HG03280 (cell line): ENCODE measurements at regions not wholly inside any gene's neighbourhood (a gene's known extent, or its start where the extent isn't known, plus 50 kb on each side); places are given as distances from the start of the nearest gene placed in this dataset.
"Not testable (repeated sequence)": the region's sequence is repeated elsewhere in the genome, so short reads cannot be mapped to it uniquely, and the experiment has no call there.

Experiments used
- ATAC-seq: cut with Tn5 transposase; IDR thresholded peaks from one replicate; pipeline ENCODE4 v1.9.1; 2021; ENCODE audit warnings: mild to moderate bottlenecking, moderate library complexity; ENCODE audit not compliant: unreplicated experiment

DNA sequence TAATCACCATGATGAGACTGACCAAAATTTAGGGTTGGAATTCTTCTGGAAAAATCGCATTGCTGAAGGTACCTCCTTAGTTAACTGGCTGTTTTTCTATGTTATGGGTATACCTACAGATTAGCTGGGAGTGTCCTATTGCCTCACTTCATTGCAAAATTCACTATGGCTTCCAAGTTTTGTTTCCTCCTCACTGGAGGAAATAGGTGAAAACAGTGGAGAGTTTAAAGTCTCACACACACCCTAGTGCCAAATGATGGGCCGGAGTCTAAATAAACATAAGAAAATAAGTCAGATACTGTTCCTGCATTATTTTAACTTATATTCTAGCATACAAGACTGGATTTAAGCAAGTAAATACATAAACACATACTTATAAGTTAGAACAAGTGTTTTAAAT lies 98.2 kb downstream of the AHR start:
- no peak for ATAC-seq

DNA sequence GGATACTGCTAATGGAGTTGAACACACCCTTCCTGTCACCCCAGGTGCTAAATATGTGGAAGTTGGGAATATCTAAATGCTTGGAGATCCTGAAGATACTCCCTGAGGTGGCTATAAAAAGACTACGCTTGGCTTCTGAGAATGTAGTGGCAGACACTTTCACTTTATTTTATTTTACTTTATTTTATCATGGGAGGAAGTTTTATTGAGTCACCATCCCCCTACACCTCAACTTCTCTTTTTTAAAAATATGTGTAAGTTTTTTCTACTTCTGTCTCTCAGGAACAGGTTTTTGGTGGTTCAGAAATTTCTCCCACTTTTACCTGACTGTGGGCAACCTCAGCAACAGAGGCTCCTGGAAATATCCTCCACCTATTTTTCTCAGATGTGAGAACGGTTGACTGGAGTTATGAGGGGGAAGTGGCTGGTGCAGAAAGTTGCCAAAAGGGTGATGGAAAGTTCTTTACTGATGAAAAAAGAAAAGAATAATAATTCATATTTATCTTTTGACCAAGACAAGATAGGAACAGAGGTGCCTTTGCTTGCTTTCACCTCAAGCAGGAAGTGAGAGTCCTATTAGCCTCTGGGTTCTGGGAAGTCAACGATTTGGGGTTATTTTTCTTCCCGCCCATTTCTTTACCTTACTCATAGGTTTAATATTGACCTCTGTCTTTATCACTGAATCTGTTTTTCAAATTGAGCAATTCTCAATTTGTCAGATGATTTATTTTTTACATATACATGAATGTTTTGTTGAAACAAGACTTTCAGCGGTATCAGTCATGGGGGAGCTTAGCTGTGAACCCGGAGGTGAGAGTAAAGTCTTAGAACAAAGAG lies 103.6 kb downstream of the AHR start:
- ATAC-seq = peak; percentile 53

GRCh38 chr7:17402628-17403278 lies 104.3 kb downstream of the AHR start:
- peak; percentile 65 for ATAC-seq

- no peak for ATAC-seq
Measured at GRCh38 chr7:17404006-17404405, 105.6 kb downstream of the AHR start.

- no peak for ATAC-seq
Measured at GRCh38 chr7:17405786-17406185, 107.3 kb downstream of the AHR start.

DNA sequence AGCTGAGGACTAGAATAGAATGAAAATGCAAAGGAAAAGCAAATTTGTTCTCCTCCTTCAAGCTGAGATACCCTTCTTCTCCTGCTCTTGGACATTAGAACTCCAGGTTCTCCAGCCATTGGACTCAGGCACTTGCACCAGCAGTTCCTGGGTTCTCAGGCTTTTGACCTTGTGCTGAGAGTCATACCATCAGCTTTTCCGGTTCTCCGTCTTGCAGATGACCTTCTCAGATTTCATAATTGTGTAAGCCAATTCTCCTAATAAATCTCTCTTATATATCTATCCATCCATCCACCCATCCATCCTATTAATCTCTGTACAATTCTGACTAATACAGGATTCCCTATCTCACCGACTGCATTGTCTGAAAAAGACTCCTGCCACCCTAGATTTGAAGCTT lies 108.3 kb downstream of the AHR start:
- no peak for ATAC-seq

DNA sequence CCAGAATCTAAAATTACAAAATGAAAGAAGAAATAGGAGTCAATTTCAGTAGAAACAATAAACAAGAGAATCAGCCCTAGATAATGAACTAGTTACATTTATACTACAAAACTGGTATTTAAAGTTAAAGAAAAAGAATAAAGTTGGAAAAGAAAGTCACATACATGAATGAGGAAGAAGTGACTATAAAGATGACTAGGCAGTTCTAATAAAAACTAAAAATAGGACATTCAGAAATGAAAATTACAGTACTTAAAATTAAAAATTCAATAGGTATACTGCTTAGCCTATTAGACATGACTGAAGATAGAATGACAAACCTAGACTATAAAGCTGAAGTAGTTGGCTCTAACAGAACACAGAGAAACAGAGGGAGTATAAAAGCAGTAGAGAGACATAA lies 108.8 kb downstream of the AHR start:
- no peak for ATAC-seq

DNA sequence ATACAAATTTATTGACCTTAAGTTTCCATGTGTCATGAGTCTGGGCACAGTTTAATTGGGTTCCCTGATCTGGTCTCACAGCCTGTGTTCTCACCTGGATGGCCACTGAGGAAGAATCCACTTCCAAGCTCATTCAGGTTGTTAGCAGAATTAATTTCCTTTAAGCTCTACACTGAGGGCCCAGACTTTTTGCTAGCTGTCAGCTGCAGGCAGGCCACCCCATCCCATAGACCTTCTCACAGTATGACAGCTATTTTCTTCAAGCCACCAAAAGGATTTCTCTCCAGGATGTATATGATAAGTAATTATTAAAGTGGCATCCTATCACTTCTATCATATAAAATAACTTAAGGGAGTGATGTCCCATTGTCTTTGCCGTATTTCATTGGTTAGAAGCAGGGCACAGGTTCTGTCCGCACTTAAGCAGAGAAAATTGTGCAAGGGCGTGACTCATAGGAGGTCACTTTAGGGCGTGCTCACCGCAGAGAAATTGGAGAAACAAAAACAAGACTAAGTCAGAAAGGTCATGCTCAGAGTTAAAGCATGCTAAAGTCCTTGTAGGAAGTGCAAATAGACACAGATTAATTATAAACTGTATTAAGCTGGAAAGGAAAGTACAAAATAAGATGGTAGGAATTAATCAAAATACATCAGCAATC lies 109.9 kb downstream of the AHR start:
- ATAC-seq = no peak

- no peak for ATAC-seq
Measured at GRCh38 chr7:17408904-17409290, 110.4 kb downstream of the AHR start.

DNA sequence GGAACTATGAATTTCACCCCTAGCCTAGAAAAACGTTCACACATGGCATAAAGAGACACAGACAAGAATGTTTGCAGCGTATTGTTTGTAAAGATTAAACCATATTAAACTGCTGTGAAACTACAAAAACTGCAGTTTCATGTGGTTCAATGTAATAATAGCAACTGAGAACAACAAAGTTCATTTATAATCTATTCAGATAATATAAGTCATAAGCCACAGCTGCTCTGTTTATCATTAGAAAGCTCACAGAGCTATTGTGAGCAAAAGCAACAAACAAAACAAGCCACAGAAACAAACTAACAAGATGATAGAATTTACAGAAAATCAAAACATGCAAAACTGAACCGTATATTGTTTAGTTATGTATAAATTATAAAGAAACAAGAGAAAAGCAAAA lies 113.5 kb downstream of the AHR start:
- peak; percentile 82 for ATAC-seq

- no peak for ATAC-seq
Measured at GRCh38 chr7:17412883-17413282, 114.4 kb downstream of the AHR start.

DNA sequence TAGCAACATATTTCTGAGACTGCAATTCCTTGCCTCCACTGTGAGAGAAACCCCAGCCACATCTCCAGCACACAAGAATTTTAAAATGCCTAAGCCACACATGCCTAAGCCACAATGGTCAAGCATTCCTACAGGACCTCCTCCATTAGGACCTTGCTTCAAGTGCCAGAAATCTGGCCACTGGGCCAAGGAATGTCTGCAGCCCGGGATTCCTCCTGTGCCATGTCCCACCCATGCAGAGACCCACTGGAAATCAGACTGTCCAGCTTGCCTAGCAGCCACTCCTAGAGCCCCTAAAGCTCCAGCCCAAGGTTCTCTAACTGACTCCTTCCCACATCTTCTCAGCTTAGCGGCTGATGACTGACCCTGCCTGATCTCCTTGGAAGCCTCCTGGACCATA lies 117.5 kb downstream of the AHR start:
- ATAC-seq = no peak

GRCh38 chr7:17420308-17421015 lies 122.0 kb downstream of the AHR start:
- not testable (repeated sequence) for ATAC-seq

GRCh38 chr7:17421941-17422340 lies 123.5 kb downstream of the AHR start:
- ATAC-seq = no peak

GRCh38 chr7:17422966-17423365 lies 124.5 kb downstream of the AHR start:
- no peak for ATAC-seq

DNA sequence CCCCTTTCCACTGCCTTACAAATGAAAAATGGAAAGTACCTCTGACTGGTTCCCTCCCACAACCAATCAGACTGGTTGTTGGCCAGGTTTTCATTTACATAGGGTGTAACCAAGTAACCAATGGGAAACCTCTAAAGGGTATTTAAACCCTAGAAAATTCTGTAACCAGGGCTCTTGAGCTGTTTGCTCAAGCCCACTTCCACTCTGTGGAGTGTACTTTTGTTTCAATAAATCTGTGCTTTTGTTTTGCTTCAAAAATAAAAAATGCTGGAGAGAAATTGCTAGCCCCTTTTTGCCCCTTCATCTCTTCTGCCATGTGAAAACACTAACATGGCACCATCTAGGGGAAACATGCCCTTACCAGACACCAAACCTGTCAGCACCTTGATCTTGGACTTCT lies 129.5 kb downstream of the AHR start:
- no peak for ATAC-seq

GRCh38 chr7:17429579-17429978 lies 131.1 kb downstream of the AHR start:
- no peak for ATAC-seq

DNA sequence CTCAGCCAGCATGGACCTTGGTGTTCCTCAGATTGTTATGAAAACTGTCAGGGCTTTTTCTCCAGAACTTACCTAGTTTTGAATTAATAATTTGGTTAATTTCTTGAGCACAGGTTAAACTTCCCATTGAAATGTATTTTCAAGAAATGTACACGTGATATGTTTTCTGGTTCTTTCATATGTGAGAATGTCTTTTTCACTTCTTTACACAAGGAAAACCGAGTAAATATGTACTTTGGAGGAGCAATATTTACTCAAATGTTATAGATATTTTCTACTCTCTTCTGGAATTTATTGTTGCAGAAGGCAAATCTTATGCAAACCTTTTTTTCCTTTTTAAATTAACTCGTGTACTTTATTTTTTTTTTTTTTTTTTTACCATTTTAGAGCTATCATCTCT lies 134.3 kb downstream of the AHR start:
- no peak for ATAC-seq

- ATAC-seq = no peak
Measured at GRCh38 chr7:17434191-17434590, 135.7 kb downstream of the AHR start.

DNA sequence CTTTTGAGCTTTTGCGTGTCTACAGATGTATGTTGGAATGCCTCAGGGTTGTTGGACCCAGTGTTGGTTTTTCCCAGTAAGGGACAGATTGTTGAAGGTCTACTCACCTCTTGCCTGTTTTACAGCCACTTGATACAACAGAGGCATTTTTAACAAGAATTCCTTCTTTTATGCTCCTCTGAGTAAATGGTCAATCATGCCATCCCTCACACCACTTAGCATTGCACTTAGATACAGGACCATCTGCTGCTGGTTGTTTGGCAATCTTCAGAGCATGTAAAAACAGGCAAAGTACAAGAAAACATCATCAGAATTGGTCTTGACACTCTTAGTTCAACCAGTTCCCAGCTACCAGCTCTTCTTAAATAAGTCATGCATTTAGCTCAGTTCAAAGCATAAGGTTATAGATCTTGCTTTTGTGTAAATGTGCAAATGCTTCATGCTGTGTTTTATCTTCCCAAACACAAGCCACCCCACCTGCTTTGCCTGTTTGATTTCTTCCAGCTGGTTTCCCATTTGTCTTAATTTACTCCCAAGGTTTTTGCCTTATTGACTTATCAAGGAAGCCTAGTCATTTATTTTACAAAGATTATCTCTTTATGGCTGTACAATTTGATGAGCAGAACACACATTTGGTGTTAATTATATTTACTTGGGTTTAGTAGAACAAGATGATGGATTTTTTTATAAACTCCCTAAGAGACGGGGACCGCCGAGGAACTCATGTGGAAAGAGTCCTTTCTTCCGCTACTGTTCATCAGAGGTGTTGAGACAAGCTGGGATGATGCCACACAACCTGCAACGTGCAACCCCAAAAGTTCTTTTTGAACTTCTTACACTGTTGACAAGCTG lies 136.6 kb downstream of the AHR start:
- no peak for ATAC-seq
